SK-N-SH (cell line): ENCODE measurements at regions not wholly inside any gene's neighbourhood (a gene's known extent, or its start where the extent isn't known, plus 50 kb on each side); places are given as distances from the start of the nearest gene placed in this dataset.

ENCODE experiments used
- CTCF ChIP-seq: fragments of 200-600 bp; sonication (generic); IDR thresholded peaks from 2 replicates; pipeline ENCODE4 v1.6.1; 2017; ENCODE audit warnings: antibody characterized with exemption, mild to moderate bottlenecking, moderate library complexity
- ELF1 ChIP-seq: IDR thresholded peaks from 2 replicates; pipeline ENCODE4 v1.4.0; 2012
- EZH2phosphoT487 ChIP-seq: fragments of 200-600 bp; sonication (generic); IDR thresholded peaks from 2 replicates; pipeline ENCODE4 v1.6.1; 2017; ENCODE audit warnings: low read depth, mixed run types, mild to moderate bottlenecking, antibody characterized with exemption, moderate library complexity, borderline replicate concordance
- GABPA ChIP-seq: IDR thresholded peaks from 2 replicates; pipeline ENCODE4 v1.4.0; 2012; ENCODE audit warnings: low read depth, mild to moderate bottlenecking
- MAX ChIP-seq: IDR thresholded peaks from 2 replicates; pipeline ENCODE4 v1.4.0; 2012; ENCODE audit warnings: low read depth
- PBX3 ChIP-seq: IDR thresholded peaks from 2 replicates; pipeline ENCODE4; 2012
- POLR2AphosphoS5 ChIP-seq: IDR thresholded peaks from 2 replicates; pipeline ENCODE4 v1.6.1; 2012; ENCODE audit warnings: low read depth, low read length
- RAD21 ChIP-seq: IDR thresholded peaks from 2 replicates; pipeline ENCODE4 v1.6.1; 2012; ENCODE audit warnings: mild to moderate bottlenecking, low read length
- REST ChIP-seq: IDR thresholded peaks from 2 replicates; pipeline ENCODE4 v1.6.1; 2012; ENCODE audit warnings: mild to moderate bottlenecking, low read depth, low read length, moderate library complexity
- SIN3A ChIP-seq: IDR thresholded peaks from 2 replicates; pipeline ENCODE4 v1.6.1; 2012; ENCODE audit warnings: low read depth, mild to moderate bottlenecking, low read length, moderate library complexity, borderline replicate concordance
- TAF1 ChIP-seq: IDR thresholded peaks from 2 replicates; pipeline ENCODE4 v1.6.1; 2012; ENCODE audit warnings: low read depth, mild to moderate bottlenecking, low read length, moderate library complexity, borderline replicate concordance

- TF ChIP-seq EZH2phosphoT487 (no peak), RAD21 (no peak), CTCF (no peak), SIN3A (no peak), GABPA (no peak), POLR2AphosphoS5 (no peak), PBX3 (no peak), ELF1 (no peak), TAF1 (no peak), REST (no peak), MAX (no peak)
Measured at GRCh38 chr10:23718946-23719345, 280.1 kb downstream of the OTUD1 start.
